Skeletal muscle cell (primary cell): ENCODE measurements at regions not wholly inside any gene's neighbourhood (a gene's known extent, or its start where the extent isn't known, plus 50 kb on each side); places are given as distances from the start of the nearest gene placed in this dataset.
"Not testable (repeated sequence)": the region's sequence is repeated elsewhere in the genome, so short reads cannot be mapped to it uniquely, and the experiment has no call there.

Experiments
- DNase-seq: peaks from one replicate; pipeline ENCODE4 v3.0.0-alpha.2; 2010; ENCODE audit warnings: low read depth
- H3K4me3 ChIP-seq: 2 replicates; pipeline ENCODE4 v1.5.1; 2011; ENCODE audit warnings: low read depth, mild to moderate bottlenecking, control low read depth, low read length, moderate library complexity

DNA sequence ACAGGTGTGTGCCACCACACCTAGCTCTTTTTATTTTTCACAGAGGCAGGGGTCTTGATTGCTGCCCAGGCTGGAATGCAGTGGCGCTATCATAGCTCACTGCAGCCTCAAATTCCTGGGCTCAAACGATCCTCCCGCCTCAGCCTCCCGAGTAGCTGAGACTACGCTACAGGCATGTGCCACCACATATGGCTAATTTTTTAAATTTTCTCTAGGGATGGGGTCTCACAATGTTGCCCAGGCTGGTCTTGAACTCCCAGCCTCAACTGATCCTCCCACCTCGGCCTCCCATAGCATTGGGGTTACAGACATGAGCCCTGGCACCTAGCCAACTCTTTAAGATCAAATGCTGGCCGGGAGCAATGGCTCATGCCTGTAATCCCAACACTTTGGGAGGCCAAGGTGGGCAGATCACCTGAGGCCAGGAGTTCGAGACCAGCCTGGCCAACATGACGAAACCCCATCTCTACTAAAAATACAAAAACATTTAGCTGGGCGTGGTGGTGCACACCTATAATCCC is 50.6 kb upstream of the MYL10 start:
- DNase-seq, H3K4me3 ChIP-seq: not testable (repeated sequence)

DNA sequence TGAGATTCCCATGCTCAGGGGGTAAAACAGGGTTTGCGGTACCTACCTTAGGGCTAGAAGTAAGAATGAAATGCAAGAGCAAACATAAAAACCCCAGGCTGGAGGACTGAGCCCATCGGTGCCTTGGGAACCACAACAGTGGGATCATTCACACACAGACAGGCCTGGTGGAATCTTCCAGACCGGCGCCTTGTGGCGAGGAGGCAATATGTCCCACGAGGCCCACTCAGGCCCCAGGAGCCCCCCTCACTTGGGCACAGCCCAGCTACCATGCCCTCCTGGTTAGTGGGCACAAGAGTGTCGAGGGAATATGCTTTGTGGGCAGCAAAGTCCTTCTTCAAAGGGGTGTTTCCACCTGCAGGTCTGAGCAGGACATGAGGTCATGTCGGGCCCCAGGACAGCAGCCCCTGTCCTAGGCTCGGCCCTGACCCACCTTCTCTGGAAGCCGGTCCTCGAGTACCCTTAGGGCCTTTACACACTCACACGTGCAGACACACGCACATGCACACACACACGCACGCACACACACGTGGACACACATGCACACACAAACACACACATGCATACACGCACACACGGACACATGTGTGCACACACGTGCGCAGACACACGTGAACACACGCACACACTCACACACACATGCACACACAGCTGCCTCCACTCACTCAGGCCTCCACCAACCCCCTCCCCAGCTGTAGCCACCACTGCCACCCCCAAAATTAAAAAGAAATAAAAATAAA is 51.5 kb upstream of the MYL10 start:
- DNase-seq, result no peak
- no peak overlapping the region for H3K4me3 ChIP-seq

DNA sequence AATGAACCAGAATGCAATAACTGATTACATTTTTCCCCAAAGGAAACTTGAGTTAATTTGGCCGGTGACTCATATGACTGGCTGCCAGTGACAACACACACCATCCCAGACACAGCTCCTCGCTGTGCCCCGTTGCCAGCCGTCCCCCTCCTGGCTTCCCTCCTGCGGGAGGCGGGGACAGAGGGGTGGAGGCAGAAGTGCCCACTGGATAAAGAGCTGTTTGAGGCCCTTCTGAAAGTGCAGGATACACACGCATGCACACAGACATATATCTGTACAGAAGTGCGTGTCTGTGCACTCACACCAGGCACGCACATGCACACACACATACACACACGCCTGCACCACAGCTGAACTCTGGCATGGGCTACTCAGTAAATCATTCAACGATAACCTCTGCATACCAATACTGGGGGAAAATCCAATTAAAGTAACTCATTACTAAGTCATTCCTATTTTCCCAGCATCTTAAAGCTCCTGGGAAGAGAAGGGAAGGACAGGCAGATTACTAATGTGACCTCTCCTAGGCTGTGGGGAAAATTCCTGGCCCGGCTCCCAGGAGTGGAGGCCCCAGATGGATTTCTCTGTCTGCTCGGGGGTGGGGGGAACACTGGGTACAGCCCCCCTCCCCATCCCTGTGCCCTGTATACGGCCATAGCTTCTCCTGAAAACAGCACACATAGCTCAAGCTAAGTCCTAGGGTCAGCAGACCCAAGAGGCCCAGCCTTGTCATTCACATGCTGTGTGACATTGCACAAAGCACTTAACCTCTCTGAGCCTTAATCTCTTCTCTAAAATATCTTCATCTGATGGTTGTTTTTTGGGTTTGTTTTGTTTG is 52.3 kb upstream of the MYL10 start:
- no peak overlapping the region for H3K4me3 ChIP-seq
- DNase-seq, result peak; percentile 64

DNA sequence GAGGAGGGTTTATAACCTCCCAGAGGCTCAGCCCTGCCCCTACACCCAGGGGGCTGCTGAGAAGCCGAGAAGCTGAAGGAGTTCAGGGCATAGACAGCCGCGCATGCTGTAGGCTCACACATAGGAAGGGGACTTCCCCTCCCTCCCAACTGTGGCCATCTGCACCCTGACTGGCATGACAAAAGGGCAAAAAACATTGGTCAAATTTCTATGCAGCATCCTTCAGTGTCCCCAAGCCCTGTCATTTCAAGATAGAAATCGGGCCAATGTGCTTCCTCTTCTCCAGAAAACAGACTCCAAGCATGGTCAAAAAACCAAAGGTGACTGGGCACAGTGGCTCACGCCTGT is 55.9 kb upstream of the MYL10 start:
- no peak overlapping the region for H3K4me3 ChIP-seq
- no peak for DNase-seq

DNA sequence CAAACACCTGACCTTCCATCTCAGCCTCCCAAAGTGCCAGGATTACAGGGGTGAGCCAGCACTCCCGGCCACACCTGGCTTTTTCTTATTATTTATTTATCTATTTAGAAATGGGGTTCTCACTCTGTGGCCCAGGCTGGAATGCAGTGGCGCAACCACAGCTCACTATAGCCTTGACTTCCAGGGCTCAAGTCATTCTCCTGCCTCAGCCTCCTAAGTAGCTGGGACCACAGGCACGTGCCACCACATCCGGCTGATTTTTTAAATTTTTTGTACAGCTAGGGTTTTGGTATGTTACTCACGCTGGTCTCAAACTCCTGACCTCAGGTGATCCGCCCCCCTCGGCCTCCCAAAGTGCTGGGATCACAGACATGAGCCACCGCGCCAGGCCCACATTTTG is 56.9 kb upstream of the MYL10 start:
- no peak overlapping the region for H3K4me3 ChIP-seq
- no peak for DNase-seq

DNA sequence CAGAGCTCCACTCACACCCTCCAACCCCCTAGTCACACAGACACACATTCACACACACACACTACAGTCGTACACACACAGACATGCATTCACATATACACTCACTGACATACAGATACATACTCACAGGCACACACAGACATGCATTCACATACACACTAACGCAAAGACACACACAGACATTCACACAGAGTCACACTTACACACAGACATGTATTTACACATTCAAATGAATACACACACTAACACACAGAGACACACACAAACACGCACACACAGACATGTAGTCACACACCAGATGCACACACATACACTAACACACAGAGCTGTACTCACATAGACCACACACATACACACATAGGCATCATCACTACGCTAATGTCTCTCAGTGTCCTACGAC is 58.0 kb upstream of the MYL10 start:
- DNase-seq, result no peak
- H3K4me3 ChIP-seq, result no peak overlapping the region

DNA sequence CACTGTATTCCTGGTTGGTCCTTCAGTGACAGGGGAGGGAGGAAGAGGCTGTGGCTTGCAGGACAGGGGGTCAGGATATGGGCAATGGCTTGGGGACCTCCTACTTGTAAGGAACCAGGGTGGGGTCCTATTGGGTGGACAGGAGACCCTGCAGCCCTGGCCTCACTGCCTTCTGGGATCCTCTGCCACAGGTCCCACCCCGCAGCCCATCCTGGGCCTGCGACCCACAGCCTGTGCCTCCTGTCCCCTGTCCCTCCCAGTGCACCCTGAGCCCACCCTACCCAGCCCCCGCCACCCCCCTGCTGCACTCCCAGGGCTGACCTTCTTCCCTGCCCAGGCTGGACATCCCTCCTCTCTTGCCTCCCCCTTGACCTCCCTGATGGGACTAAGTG is 58.7 kb upstream of the MYL10 start:
- DNase-seq, result no peak
- no peak overlapping the region for H3K4me3 ChIP-seq

DNA sequence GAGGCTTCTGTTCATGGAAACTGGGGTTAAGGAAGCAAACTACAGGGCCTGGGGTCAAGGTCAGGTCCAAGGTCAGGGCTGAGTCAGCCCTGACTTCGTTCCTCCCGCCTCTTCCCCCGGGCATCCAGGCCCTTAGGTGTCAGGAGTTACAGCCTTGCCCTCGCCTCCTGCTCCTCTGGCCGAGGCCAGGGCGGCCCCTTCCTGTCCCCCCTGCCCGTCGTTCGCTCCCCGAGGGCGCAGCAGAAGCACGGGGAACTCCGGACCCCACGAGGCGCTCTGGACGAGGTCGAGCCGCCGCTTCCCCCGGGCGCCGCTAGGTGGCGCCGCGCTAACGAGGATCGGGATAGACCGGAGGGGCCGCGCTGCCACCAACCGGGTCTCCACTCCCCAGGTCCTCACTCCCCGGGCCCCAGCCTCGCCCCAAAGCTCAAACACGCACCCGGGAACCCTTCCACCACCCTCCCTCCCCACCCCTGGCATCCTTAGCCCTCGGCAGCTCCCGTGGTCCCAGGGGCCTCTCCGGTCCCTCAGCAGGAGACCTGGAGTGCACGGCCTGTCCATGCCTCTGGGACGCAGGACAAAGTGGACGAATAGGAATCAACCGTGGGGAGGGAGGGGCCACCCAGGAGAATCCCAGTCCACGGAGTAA is 59.2 kb upstream of the MYL10 start:
- DNase-seq, result no peak
- H3K4me3 ChIP-seq, result peak overlapping the region; percentile 27

DNA sequence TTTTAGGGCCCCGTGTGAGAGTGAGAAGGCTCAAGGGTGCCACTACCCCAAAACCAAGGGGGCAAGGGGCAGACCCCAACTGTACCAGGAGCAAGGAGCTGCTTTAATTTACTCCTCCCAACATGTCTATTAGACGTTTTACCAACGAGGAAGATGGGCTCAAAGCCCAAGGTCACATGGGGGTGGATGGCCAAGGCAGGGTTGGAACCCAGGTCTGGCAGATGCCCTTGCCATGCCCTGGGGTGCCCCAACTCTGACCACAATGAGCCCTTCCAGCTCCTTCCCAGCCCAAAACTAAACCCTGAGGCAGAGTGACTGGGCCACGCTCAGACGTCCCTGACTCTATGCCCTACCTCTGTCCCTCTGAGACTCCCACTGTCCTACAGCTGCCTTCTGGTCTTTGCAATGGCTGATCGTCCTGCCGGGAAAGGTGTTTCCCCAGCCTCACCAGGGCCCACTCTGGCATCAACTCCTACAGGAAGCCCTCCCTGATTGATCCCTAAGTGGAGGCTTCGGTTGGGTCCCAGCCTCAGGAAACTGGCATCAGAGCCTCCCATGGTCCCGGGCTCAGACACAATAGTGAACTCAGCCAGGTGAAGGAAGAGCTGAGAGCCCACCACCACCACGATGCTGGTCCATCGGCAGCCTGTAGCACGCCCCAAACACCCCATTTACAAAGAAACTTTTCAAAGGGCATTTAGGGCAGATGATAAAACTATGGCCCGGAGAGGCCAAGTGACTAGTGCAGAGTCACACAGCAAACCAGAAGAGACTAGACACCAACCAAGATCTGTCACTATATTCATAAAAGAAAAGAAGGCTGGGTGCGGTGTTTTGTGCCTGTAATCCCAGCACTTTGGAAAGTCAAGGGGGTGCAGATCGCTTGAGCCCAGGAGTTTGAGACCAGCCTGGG is 60.2 kb upstream of the MYL10 start:
- no peak for DNase-seq
- no peak overlapping the region for H3K4me3 ChIP-seq

DNA sequence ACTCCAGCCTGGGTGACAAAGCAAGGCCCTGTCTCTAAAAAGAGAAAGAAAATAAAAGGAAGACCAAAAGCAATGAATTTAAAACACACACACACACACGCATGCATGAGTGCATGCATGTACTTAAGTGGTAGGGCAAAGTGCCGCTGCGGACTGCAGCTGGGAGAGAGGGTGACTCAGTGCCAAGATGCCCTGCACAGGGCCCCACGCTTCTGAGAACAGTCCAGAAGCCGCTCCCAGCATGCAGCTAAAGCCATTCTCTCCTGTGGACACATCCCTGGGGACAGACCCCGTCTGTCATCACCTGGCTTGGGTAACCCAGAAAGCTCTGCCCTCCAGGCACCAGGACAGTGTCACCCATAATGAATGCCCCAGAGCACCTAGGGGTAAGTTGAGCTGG is 61.0 kb upstream of the MYL10 start:
- no peak for DNase-seq
- H3K4me3 ChIP-seq, result no peak overlapping the region

DNA sequence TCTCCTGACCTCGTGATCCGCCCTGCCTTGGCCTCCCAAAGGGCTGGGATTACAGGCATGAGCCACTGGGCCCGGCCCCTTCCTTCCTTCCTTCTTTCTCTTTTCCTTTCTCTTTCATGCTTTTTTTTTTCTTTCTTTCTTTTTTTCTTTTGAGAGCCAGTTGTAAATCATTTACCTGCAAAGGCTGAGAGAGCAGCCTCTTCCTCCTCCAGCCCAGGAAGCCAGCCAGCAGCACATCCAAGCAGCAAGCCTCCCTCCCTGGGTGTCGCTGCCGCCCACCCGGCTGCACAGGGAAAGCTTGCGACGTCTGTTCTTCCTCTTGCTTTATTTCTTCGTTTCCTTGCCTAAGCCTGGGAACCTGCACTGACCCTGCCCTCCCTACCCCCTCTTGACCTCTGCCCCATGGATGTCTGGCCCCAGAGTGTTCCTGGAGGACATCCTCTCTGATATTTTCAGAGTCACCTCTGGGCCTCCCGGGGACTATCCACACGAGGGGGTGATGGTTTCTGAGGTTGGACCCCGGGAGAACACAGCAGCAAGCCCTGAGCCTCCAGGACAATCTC is 62.8 kb upstream of the MYL10 start:
- no peak for DNase-seq
- no peak overlapping the region for H3K4me3 ChIP-seq

DNA sequence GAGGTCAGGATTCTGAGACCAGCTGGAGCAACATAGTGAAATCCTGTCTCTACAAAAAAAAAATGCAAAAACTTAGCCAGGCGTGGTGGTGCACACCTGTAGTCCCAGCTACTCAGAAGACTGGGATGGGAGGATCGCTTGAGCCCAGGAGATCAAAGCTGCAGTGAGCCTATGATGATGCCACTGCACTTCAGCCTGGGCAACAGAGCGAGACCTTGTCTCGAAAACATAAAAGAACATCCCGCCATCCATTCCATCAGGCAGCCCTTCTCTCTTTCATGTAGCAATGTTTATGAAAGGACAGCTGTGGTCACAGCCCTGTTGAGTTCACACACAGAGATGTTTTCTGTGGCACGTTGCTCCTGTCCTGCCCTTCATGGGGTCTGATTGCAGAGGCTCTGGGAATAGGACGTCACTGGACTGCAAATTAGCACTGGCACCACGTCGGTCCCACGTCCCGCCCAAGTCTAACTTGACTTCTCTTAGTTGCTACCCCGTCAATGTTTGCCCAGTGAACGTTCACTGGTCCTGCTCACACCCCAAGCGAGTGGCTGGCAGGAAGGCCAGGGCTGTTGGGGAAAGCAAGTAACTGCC is 64.5 kb upstream of the MYL10 start:
- no peak overlapping the region for H3K4me3 ChIP-seq
- DNase-seq, result no peak

DNA sequence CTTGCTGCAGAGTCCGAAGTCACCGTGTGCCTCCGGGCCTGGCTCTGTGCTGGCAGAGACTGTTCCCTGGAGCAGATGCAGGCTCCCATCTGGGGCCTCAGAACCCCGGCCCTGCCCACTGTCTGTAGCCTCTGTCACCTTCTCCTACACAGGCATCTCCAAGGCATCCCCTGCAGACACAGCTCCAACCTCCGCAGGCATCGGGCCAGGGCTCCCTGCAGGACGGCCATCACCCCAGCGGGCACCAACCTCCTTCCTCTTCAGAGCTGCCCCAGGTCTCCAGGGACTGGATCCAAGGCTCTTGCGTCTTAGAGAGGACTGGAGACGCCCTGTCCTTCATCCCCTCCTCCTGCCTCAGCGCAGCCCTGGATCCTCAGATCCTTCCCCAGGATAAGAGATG is 69.9 kb upstream of the MYL10 start:
- H3K4me3 ChIP-seq, result no peak overlapping the region
- DNase-seq, result no peak

DNA sequence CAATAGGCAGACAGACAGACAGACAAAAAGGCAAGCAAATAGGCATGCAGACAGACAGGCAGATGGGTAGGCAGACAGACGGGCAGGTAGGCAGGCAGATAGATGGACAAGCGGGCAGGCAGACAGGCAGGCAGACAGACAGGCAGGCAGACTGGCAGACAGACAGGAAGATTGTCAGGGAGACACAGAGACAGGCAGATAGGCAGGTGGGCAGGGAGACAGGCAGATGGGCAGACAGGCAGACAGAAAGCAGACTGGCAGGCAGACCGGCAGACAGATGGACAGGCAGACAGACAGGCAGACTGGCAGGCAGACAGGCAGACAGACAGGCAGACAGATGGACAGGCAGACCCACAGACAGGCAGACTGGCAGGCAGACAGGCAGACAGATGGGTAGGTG is 70.3 kb upstream of the MYL10 start:
- DNase-seq, result no peak

DNA sequence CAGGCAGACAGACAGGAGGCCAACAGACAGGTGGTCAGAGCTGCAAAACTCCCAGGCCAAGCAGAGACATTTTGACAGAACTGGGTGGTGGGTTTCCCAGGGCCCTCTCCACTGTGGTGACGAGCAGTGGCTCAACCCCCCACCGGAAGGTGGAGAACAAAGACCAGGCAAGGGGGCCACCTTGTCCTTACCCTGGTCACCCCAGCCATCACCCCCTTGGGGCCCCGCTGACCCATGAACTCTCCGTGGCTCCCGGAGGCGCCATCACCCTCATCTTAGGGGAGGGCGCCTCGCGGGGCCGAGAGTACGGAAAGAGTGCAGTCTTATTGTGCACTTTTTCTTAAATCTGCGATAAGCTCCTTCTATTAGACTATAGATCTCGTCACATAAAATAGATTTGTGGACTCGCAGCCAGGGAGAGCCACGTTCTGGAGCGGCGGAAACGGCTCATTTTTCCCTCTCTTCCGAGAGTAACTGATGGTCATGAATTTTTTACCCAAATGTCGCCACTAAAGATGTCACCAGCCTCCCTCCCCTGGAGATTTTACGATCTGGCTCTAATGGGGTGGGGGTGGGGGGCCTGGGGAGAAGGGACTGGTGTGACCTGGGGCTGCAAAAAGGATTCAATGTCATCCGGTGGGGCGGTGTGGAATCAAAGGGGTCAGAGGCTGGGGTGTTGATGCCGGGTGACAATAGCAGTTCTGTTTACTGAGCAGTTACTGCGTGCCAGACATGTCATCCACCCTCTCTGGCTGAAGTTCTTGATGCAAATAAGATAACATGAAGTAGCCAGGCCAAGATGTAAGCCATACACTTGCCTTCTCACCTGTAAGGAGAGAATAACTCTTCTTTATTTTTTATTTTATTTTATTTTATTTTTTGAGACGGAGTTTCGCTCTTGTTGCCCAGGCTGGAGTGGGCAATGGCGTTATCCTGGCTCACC is 71.1 kb upstream of the MYL10 start:
- no peak for DNase-seq
- no peak overlapping the region for H3K4me3 ChIP-seq

More for the DNA sequence above, 70.3 kb upstream of the MYL10 start:
- no peak overlapping the region for H3K4me3 ChIP-seq

DNA sequence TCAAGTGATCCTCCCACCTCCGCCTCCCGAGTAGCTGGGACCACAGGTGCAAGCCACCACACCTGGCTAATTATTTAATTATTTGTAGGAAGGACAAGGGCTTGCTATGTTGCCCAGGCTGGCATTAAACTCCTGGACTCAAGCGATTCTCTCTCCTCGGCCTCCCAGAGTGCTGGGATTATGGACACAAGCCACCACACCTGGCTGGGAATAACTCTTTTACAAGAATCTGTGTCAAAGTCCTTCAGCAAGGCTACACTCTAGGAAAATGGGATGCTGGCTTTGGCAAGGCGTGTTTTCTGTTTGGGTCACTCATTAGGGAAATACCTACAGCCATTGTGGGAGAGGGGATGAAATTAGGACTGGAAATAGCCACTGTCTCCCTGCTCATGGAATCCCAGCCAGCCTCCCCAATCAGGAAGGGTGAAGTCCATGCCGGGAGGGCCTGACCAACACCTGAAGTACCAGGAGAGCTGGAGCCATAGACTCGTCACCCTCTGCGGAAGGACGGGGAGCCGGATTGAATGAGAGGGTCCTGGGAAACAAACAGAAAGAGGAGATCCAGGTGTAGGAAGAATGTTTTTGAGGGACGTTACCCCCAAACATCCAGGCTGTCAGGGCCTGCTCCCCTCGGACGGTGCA is 72.2 kb upstream of the MYL10 start:
- no peak overlapping the region for H3K4me3 ChIP-seq
- DNase-seq, result no peak

DNA sequence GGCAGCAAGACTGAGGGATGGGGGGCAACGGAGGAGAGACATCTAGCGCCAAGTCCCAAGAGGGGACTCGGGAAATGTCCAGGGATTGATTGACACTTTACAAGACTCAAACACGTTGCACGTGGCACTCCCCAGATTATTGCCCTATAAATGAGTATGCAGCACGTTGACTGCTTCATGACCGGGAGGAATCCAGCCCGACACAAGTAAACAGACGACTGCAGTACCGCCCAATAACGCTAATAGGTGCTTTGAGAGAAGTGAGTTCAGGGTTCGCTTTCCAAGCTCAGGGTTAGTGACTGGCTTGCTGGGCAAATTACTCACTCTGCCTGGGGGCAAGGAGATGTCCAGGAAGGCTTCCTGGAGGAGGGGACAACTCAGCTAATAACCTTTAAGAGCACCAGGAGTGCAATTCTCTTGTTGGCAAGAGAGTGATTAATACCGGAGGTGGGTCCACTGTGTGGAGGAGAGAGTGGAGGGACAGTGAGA is 73.3 kb upstream of the MYL10 start:
- DNase-seq, result no peak
- H3K4me3 ChIP-seq, result no peak overlapping the region
